Thoracic aorta (tissue), 2 donors: ENCODE measurements at regions not wholly inside any gene's neighbourhood (a gene's known extent, or its start where the extent isn't known, plus 50 kb on each side); places are given as distances from the start of the nearest gene placed in this dataset.

Experiments
- ATAC-seq: fragments of 150-250 bp; one replicate; pipeline ENCODE4 v1.8.0; 2017; ENCODE audit warnings: low read depth; ENCODE audit not compliant: insufficient number of reproducible peaks, low FRiP score
- DNase-seq: peaks from one replicate; pipeline ENCODE4 v3.0.0-alpha.2; 2020; ENCODE audit warnings: low spot score
- H3K27ac ChIP-seq, 2 donors: fragments of 200-600 bp; sonication (generic); 1 replicate in 1 of 2; 2 replicates in 1 of 2; pipeline ENCODE4 v1.5.1; 2016; ENCODE audit warnings: mild to moderate bottlenecking in 2 of 2, moderate library complexity in 2 of 2
- H3K27me3 ChIP-seq: fragments of 200-600 bp; sonication (generic); replicated peaks from 2 replicates; pipeline ENCODE4 v1.6.0; 2016; ENCODE audit warnings: mild to moderate bottlenecking; ENCODE audit not compliant: insufficient read depth
- H3K36me3 ChIP-seq: fragments of 200-600 bp; sonication (generic); one replicate; pipeline ENCODE4 v1.5.1; 2016
- H3K4me1 ChIP-seq, 2 donors: fragments of 200-600 bp; sonication (generic); 1 replicate in 1 of 2; 2 replicates in 1 of 2; pipeline versions ENCODE4 v1.5.1 to v1.6.0; 2016; ENCODE audit warnings: low read depth in 2 of 2, mild to moderate bottlenecking in 1 of 2; ENCODE audit not compliant: control insufficient read depth in 1 of 2
- H3K4me3 ChIP-seq: fragments of 200-600 bp; sonication (generic); 2 replicates; pipeline ENCODE4 v1.5.1; 2016; ENCODE audit warnings: mild to moderate bottlenecking
- H3K9me3 ChIP-seq: fragments of 200-600 bp; sonication (generic); 2 replicates; pipeline ENCODE4 v1.5.1; 2016
- TF ChIP-seq, protein P1 (sequence below): fragments of 200-600 bp; sonication (generic); IDR thresholded peaks from one replicate; pipeline ENCODE4 v1.5.1; 2019; ENCODE audit warnings: antibody characterized with exemption

DNA sequence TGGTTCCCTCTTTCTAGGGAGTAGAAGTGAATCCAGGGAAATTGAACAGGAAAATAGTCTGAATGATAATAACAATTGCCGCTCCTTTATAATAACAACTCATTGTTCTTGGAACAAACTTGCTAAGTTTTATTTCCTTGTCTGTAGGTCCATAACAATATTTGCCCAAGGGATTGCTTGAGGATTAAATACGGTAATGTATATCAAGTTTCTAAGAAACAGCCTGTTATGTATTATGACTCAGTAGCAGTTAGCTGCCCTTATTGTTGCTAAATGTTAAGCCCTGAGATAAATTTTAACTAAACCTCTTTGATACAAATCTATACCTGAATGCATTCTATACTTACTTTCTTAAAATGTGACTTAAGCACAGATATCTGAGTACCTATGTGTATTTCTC lies 215.9 kb upstream of the AADAT start:
- Histone ChIP-seq H3K27ac (no peak overlapping the region), H3K27me3 (no peaks in the 10 kb centered on the region), H3K4me1 (no peaks in the 10 kb centered on the region), H3K36me3 (no peaks in the 10 kb centered on the region), H3K9me3 (no peaks in the 10 kb centered on the region), H3K4me3 (no peak overlapping the region)
- no peak for DNase-seq
- TF ChIP-seq, protein P1, sequence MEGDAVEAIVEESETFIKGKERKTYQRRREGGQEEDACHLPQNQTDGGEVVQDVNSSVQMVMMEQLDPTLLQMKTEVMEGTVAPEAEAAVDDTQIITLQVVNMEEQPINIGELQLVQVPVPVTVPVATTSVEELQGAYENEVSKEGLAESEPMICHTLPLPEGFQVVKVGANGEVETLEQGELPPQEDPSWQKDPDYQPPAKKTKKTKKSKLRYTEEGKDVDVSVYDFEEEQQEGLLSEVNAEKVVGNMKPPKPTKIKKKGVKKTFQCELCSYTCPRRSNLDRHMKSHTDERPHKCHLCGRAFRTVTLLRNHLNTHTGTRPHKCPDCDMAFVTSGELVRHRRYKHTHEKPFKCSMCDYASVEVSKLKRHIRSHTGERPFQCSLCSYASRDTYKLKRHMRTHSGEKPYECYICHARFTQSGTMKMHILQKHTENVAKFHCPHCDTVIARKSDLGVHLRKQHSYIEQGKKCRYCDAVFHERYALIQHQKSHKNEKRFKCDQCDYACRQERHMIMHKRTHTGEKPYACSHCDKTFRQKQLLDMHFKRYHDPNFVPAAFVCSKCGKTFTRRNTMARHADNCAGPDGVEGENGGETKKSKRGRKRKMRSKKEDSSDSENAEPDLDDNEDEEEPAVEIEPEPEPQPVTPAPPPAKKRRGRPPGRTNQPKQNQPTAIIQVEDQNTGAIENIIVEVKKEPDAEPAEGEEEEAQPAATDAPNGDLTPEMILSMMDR = no peak
- no peak for ATAC-seq

DNA sequence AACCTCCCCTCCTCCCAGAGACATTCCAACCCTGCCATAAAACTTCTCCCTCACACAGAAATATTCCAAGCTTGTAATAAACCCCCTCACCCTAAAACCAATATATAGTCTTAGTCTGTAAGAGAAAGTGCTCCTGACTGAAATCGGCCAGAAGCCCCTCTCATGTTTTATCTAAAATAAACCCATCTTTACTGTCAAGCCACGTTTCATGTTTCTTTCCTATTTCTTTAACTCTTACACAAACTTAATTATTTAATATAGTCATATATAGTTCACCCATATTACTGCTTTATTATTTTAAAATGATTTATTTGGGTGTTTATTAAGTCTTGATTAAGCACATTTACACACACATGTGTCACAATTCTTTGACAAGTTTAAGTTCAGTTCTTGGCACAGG lies 191.3 kb upstream of the AADAT start:
- H3K4me3 ChIP-seq = no peak overlapping the region
- no peaks in the 10 kb centered on the region for H3K4me1 ChIP-seq
- DNase-seq (no peak), ATAC-seq (no peak)
- TF ChIP-seq, protein P1 = no peak
- no peaks in the 10 kb centered on the region for H3K27me3 ChIP-seq
- no peaks in the 10 kb centered on the region for H3K36me3 ChIP-seq
- H3K27ac ChIP-seq = no peak overlapping the region
- H3K9me3 ChIP-seq = no peaks in the 10 kb centered on the region

DNA sequence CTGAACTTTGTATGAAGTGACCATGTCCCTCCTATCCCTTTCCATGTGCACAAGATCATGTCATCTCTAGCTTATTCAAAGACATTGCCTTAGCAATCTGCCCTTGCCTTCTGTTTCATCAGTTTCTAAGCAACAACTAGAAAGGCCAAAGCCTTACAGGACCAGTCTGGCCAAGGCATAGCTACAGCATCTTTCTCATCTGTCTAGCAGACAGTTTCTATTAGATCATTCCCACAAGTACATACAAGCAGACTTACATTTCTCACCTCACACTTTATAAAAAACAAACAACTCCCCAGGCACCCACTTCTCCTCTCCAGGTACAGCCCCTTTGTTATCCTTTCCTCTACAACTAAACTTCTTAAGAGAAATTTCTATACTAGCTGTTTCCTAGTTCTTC lies 188.7 kb upstream of the AADAT start:
- no peak for ATAC-seq
- TF ChIP-seq, protein P1 = no peak
- no peak overlapping the region for H3K4me3 ChIP-seq

GRCh38 chr4:170274616-170275015 lies 184.9 kb upstream of the AADAT start:
- no peak for DNase-seq

More for the DNA sequence above, 188.7 kb upstream of the AADAT start:
- H3K4me1 ChIP-seq = no peaks in the 10 kb centered on the region
- no peaks in the 10 kb centered on the region for H3K36me3 ChIP-seq
- no peak overlapping the region for H3K27ac ChIP-seq
- DNase-seq = no peak
- H3K9me3 ChIP-seq = no peaks in the 10 kb centered on the region
- no peaks in the 10 kb centered on the region for H3K27me3 ChIP-seq

GRCh38 chr4:170272959-170273358 lies 183.2 kb upstream of the AADAT start:
- H3K27me3 ChIP-seq = no peaks in the 10 kb centered on the region

More at GRCh38 chr4:170274616-170275015, 184.9 kb upstream of the AADAT start:
- no peaks in the 10 kb centered on the region for H3K4me1 ChIP-seq
- H3K27ac ChIP-seq = no peak overlapping the region
- H3K9me3 ChIP-seq = no peaks in the 10 kb centered on the region
- H3K36me3 ChIP-seq = no peaks in the 10 kb centered on the region
- H3K4me3 ChIP-seq = no peak overlapping the region
- TF ChIP-seq, protein P1 = no peak
- H3K27me3 ChIP-seq = no peaks in the 10 kb centered on the region
- no peak for ATAC-seq

More at GRCh38 chr4:170272959-170273358, 183.2 kb upstream of the AADAT start:
- TF ChIP-seq, protein P1 = no peak
- Histone ChIP-seq H3K4me3 (no peak overlapping the region), H3K4me1 (no peaks in the 10 kb centered on the region), H3K36me3 (no peaks in the 10 kb centered on the region), H3K9me3 (no peaks in the 10 kb centered on the region), H3K27ac (no peak overlapping the region)
- ATAC-seq (no peak), DNase-seq (no peak)
